GM19463 (cell line): ENCODE measurements at regions not wholly inside any gene's neighbourhood (a gene's known extent, or its start where the extent isn't known, plus 50 kb on each side); places are given as distances from the start of the nearest gene placed in this dataset.
A peak's percentile ranks its signal among the peaks of the same experiment; 100 is the strongest.

Source experiments
- ATAC-seq: cut with Tn5 transposase; IDR thresholded peaks from one replicate; pipeline ENCODE4 v1.9.1; 2021; ENCODE audit warnings: mild to moderate bottlenecking, moderate library complexity; ENCODE audit not compliant: unreplicated experiment

DNA sequence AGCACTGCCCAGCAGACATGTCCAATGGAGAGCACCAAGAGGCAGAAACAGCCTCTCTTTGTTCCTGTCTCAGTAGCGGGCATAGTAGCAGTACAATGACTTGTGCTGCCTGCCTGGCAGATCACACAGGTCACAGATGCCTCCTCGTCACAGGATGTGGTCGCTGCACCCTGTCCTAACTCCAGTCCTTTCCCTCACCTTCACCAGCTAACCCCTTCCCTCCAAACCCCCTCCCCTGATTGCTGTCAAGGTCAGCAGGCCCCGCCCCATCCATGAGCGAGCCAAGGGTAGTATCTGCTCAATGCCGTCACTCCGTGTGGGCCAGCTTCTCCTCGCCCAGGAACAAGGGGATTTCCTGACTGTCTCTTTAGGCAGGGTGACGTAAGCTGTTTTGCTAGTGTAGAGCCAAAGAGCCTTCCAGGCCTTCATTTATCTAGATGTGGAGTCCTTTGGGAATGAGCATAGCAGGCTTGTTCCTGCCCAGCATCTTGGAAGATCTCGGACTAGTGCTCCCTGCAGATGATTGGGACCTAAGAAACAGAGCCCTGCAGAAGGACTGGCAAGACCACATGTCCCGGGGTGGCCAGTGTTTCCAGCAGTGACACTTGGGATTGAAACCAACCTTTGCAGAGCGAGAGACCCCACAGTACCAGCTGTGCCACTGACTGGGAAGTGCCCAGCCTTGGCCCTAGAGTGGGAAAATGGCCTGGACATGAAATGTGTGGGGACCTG, 75.9 kb upstream of the TNRC6C start:
- ATAC-seq = peak; percentile 49

GRCh38 chr17:77883213-77883650, 75.3 kb upstream of the TNRC6C start:
- no peak for ATAC-seq

DNA sequence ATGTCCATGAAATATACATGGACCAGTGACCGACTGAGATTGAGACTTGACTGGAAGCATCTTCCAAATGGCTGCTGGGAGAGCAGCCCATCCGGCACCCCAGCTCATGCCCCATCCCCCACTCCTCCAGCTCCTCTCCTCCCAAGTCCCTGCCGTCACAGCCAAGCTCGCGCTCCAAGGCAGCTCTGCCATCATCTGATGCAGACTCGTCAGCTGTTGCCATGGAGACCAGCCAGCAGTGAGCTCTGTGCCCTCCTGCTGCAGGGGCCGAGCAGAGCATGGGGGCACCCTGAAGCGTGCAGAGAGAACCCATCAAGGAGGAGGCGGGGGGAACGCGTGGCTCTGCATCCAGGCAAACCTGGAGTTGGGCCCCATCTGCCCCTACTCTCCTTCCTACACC, 74.5 kb upstream of the TNRC6C start:
- no peak for ATAC-seq

DNA sequence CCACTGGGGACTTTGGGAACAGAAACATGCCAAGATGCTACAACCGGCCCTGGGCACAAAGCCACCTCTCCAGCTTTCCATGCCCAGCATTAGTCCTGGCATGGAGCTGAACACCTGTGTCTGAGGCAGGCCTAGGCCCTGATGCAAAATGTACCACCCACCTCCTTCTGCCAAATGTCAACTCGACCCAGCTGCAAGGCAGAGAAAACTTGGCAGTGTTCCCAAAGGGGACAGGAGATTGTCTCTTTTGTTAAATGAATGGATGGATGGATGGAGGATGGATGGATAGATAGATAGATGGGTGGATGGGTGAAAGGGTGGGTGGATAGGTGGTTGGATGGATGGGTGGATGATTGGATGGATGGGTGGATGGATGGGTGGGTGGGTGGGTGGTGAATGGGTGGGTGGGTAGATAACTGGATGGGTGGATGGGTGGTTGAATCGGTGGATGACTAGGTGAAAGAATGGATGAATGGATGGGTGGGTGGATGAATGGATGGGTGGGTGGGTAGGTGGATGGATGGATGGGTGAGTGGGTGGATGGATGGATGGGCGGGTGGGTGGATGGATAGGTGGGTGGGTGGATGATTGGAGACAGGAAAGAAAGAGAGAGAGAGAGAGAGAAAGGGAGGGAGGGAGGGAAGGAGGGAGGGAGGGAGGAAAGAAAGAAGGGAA, 73.4 kb upstream of the TNRC6C start:
- ATAC-seq = no peak

GRCh38 chr17:77885678-77886386, 72.7 kb upstream of the TNRC6C start:
- ATAC-seq = no peak

GRCh38 chr17:77886387-77886728, 72.1 kb upstream of the TNRC6C start:
- ATAC-seq = no peak

- ATAC-seq = no peak
Measured at GRCh38 chr17:77887110-77887463, 71.4 kb upstream of the TNRC6C start.

DNA sequence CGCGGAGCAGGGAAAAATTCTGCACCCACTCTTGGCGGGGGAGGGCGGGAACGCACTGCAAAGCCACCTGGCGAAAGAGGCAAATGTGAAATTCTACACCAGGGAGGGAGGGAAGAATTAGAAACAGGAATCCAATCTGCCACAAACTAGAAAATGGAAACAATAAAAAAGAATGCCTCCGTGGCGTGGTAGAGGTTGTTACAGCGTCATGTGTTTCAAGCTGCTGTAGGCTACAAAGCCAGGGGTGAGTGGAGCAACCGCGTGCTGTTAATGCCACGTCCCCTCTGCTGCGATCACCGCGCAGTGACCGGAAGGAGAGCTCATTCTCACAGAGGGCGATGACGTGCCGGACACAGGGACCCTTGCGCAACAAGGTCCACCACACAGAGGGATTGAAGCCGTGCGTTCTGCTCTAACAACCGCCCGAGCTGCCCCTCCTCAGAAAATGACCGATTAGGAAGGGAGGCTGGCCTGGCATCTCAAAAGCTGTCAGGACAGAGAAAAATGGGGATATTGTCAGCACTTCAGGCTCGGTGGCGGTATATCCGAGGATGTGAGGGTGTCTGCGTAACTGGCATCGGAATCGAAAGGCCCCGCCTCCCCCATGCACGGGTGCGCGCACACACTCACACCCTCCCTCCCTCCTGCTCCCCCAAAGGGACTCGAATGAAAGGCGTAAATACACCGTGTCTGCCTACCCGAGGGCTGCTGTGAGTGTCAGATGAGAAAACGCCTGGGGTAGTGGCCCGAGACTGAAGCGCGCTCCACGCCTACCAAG, 70.8 kb upstream of the TNRC6C start:
- ATAC-seq = no peak

- no peak for ATAC-seq
Measured at GRCh38 chr17:77888242-77889134, 70.0 kb upstream of the TNRC6C start.

DNA sequence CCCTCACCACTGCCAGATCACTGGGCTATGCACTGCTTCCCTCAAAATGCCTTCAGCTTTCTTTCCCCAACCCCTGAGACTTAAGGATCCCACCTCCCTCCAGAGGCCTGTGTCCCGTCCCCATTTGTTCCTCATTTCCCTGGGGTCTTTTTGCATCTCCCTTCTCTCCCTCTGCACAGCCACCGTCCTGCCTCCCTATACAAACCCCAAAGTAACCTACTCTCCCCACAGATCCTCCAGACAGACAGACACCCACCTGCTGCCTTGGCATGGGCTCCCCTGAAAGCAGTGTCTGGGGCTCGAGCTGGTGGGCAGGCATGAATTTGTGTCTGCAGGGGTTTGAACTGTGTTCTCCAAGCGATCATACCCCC, 69.4 kb upstream of the TNRC6C start:
- ATAC-seq = no peak

DNA sequence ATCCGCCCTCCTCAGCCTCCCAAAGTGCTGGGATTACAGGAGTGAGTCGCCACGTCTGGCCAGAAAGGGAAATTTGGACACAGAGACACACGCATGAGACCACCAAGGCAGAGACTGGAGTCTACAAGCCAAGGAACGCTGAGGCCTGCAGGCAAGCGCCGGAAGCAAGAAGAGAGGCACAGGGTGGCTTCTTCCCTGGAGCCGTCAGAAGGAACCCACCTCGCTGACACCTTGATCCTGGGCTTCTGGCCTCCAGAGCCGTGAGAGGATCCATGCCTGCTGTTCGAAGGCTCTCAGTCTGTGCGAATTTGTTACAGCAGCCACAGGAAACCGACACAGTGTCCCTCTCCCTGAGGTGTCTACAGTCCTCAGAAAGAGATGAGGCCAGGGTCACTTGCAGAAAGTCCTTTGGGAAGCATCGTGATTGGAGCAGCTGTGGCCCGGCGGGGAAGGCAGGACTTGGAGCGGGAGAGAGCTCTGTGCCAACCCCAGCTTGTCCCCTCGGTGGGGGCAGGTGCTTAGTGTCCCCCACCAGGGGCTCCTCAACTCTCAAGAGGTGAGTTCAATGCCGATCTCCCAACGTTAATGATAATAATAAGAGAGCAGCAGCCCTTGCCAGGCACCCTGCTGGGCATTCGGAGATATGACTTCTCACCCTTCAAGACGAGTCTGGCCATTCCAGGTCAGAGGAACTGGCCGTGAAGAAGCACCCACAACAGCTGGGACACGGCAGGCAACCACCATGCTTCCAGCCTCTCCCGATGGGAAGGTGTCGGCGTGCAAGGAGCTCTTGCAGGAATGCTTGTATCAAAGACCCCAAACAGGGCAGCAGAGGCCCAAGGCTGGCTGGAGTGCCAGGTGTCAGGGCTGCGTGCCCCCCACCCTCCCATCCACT, 68.4 kb upstream of the TNRC6C start:
- no peak for ATAC-seq

DNA sequence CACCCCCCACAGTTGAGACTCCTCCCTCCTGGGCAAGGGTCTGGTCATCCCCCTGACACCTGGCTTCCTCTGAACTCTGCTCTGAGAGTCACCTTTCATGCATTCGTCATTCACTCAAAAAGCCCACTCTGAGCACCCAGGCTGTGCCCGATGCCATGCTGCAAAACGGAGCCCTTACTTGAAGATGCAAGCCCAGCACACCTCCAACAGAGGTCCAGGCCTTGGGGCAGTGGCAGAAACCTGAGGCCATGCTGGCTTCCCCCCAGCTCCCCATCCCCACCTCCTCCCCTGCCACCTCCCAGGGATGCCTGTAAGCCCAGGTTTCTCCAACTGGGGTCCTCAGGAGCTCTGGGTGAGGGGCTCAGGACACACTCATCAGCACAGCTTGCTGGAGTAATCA, 67.7 kb upstream of the TNRC6C start:
- no peak for ATAC-seq

DNA sequence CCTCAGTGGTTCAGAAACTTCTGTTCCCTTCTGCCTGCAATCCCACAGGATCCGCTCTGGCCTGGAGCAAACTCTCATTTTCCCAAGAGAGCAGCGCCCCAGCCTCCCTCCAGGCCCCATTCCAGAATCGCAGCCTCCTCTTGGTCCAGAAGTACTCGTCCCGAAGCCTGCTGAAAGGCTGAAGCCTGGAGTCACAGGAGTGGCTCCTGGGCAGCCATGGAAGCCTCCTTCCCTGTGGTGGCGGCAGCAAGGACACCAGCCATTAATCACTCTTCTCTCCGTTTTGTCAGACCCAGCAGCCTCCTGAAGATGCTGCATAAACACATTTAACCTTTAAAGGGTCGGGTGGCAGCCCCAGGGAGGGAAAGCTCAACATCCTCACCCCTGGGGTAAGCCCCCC, 66.9 kb upstream of the TNRC6C start:
- ATAC-seq = no peak

DNA sequence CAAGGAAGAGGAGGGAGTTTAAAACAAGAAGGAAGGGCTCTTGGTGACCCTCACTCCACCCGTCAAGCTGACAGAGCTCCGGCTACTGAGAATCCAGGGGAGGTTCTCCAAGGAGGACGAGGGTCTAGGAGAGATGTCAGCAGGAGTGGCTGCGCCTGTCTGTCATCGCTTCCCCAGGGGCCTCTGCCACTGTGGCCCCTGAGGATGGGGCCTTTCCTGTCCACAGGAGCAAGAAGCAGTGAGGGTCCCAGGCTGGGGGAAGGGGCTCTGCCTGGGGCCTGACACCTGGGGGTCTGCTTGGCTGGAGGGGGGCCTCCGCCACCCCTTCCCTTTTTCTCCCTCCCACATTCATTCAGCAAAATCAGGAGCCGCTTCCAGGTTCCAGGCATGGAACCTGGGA, 66.5 kb upstream of the TNRC6C start:
- ATAC-seq = no peak

DNA sequence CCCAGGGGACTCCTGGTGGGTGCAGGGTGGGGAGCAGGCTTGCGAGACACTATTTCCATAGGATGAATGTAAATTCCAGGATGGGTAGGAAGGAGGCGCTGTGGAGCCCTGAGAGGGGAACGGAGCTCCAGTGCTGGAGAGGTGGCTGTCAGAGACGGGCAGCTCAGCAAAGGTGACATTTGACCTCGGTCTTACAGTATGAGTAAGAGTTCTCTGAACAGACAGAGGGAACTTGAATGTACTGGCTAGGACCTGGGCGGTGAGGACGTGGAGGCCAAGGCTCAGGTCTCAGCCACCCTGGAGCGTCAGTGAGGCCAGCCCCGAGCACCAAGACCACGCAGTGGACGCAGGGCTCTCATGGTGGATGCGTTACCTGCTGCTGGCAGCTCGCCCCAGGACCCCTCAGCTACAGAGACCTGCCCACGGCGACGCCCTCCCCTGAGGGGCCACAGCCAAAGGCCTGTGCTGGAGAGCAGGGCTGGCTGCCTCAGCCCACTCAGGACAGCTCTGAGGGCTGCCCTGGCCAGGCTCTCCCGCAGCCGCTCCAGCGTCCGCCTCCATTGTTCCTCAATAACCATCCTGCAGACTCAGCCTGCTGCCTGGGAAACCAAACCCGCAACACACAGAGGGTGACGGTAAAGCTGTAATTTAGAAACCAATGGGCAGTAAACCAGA, 65.9 kb upstream of the TNRC6C start:
- ATAC-seq = no peak

DNA sequence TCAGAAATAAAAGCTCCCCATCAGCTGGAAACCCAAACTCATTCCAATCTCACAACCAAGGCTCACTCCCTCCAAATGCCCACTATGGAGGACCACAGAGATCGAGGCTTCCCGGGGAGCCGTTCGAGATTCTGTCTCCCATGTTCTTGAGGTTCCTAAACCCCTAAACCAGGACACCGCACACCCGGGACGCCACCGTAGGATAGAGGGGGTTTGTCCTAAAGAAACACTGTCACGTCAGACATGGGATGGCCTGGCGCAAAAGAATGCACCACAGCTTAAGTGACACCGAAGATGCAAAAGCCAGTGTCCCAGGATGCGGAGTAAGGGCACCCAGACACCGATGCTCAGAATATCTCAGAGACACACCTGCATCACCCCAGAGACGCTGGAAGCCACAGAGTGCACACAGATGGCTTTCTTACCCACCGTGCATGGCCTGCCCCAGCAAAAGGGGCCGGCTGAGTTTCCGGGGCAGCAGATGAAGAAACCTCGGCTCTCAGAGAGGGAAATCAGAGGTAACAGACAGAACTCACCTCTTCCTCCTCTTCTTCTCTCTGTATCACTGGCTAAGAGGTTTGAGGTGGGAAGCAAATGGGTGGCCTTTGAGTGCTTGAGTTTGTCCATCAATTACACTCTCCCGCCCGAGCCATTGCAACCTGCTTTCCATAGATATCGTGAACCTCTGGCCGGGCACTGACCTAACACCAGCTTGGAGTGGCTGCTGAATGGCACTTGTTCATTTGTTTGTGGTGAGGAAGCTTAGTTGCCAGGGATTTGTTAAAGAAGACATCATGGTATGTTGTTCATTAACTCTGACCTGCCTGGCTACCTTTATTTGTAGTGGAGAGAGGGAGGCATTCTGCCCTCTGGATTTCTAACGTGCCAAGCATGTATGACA, 65.1 kb upstream of the TNRC6C start:
- no peak for ATAC-seq

GRCh38 chr17:77894126-77894956, 64.2 kb upstream of the TNRC6C start:
- ATAC-seq = no peak
